Parathyroid adenoma (tissue), 2 donors: ENCODE measurements at regions not wholly inside any gene's neighbourhood (a gene's known extent, or its start where the extent isn't known, plus 50 kb on each side); places are given as distances from the start of the nearest gene placed in this dataset.
"Not testable (repeated sequence)": the region's sequence is repeated elsewhere in the genome, so short reads cannot be mapped to it uniquely, and the experiment has no call there.

Experiments
- H2AFZ ChIP-seq: fragments of 300-600 bp; sonication (generic); one replicate; pipeline ENCODE4 v1.7.0; 2017; ENCODE audit warnings: antibody characterized with exemption, mild to moderate bottlenecking
- H3K27ac ChIP-seq: fragments of 300-600 bp; sonication (generic); one replicate; pipeline ENCODE4 v1.7.0; 2017
- H3K27me3 ChIP-seq: fragments of 300-600 bp; sonication (generic); one replicate; pipeline ENCODE4 v1.7.0; 2017; ENCODE audit warnings: low read length; ENCODE audit not compliant: control insufficient read depth, insufficient read depth
- H3K36me3 ChIP-seq: fragments of 300-600 bp; sonication (generic); one replicate; pipeline ENCODE4 v1.7.0; 2017; ENCODE audit warnings: low read length; ENCODE audit not compliant: control insufficient read depth, insufficient read depth
- H3K4me1 ChIP-seq: fragments of 300-600 bp; sonication (generic); one replicate; pipeline ENCODE4 v1.7.0; 2017; ENCODE audit warnings: control low read depth
- H3K4me2 ChIP-seq: fragments of 300-600 bp; sonication (generic); one replicate; pipeline ENCODE4 v1.7.0; 2017; ENCODE audit warnings: low read length
- H3K4me3 ChIP-seq: fragments of 300-600 bp; sonication (generic); one replicate; pipeline ENCODE4 v1.7.0; 2017; ENCODE audit warnings: low read depth, low read length
- H3K79me2 ChIP-seq: fragments of 300-600 bp; sonication (generic); one replicate; pipeline ENCODE4 v1.7.0; 2017; ENCODE audit warnings: control low read depth
- H3K9ac ChIP-seq: fragments of 300-600 bp; sonication (generic); one replicate; pipeline ENCODE4 v1.7.0; 2017; ENCODE audit warnings: mild to moderate bottlenecking
- H3K9me3 ChIP-seq: fragments of 300-600 bp; sonication (generic); one replicate; pipeline ENCODE4 v1.7.0; 2017; ENCODE audit warnings: low read length; ENCODE audit not compliant: control insufficient read depth
- CTCF ChIP-seq: fragments of 300-600 bp; sonication (generic); IDR thresholded peaks from one replicate; pipeline ENCODE4 v1.7.0; 2017; ENCODE audit warnings: antibody characterized with exemption, mild to moderate bottlenecking
- donor health status: primary hyperparathyroidism.

- H3K9ac ChIP-seq, result no peak overlapping the region
- no peaks in the 10 kb centered on the region for H3K27me3 ChIP-seq
- no peaks in the 10 kb centered on the region for H3K79me2 ChIP-seq
- H3K36me3 ChIP-seq, result no peaks in the 10 kb centered on the region
- H3K4me3 ChIP-seq, result no peak overlapping the region
- no peaks in the 10 kb centered on the region for H3K4me1 ChIP-seq
- H3K27ac ChIP-seq, result no peak overlapping the region
- no peak overlapping the region for H3K4me2 ChIP-seq
- H2AFZ ChIP-seq, result no peak overlapping the region
- no peaks in the 10 kb centered on the region for H3K9me3 ChIP-seq
- TF ChIP-seq CTCF, result no peak
Observed at GRCh38 chr7:119949053-119949452, 323.9 kb upstream of the KCND2 start.

GRCh38 chr7:119950390-119951041 is 322.5 kb upstream of the KCND2 start:
- H3K9ac ChIP-seq, H3K4me2 ChIP-seq, H2AFZ ChIP-seq, H3K36me3 ChIP-seq, H3K4me3 ChIP-seq, H3K79me2 ChIP-seq, H3K4me1 ChIP-seq, H3K27me3 ChIP-seq, H3K27ac ChIP-seq, H3K9me3 ChIP-seq: not testable (repeated sequence)

GRCh38 chr7:119951614-119952013 is 321.4 kb upstream of the KCND2 start:
- H2AFZ ChIP-seq, H3K27me3 ChIP-seq, H3K9ac ChIP-seq, H3K27ac ChIP-seq, H3K79me2 ChIP-seq, H3K4me2 ChIP-seq, H3K9me3 ChIP-seq, H3K36me3 ChIP-seq, H3K4me3 ChIP-seq, H3K4me1 ChIP-seq: not testable (repeated sequence)

- H3K36me3 ChIP-seq, result no peaks in the 10 kb centered on the region
- no peak overlapping the region for H2AFZ ChIP-seq
- no peaks in the 10 kb centered on the region for H3K27me3 ChIP-seq
- no peak overlapping the region for H3K4me2 ChIP-seq
- no peak overlapping the region for H3K4me3 ChIP-seq
- H3K27ac ChIP-seq, result no peak overlapping the region
- H3K4me1 ChIP-seq, result no peaks in the 10 kb centered on the region
- H3K9ac ChIP-seq, result no peak overlapping the region
- no peaks in the 10 kb centered on the region for H3K9me3 ChIP-seq
- TF ChIP-seq CTCF, result no peak
- H3K79me2 ChIP-seq, result no peaks in the 10 kb centered on the region
Observed at GRCh38 chr7:119957335-119957734, 315.6 kb upstream of the KCND2 start.

GRCh38 chr7:119959811-119960210 is 313.2 kb upstream of the KCND2 start:
- TF ChIP-seq CTCF, result no peak
- Histone ChIP-seq H3K4me3 (no peak overlapping the region), H2AFZ (no peak overlapping the region), H3K36me3 (no peaks in the 10 kb centered on the region), H3K9ac (no peak overlapping the region), H3K4me1 (no peaks in the 10 kb centered on the region), H3K27me3 (no peaks in the 10 kb centered on the region), H3K4me2 (no peak overlapping the region), H3K9me3 (no peaks in the 10 kb centered on the region), H3K79me2 (no peaks in the 10 kb centered on the region), H3K27ac (no peak overlapping the region)

GRCh38 chr7:119963654-119964053 is 309.3 kb upstream of the KCND2 start:
- no peak overlapping the region for H3K27ac ChIP-seq
- no peaks in the 10 kb centered on the region for H3K9me3 ChIP-seq
- no peaks in the 10 kb centered on the region for H3K4me1 ChIP-seq
- H2AFZ ChIP-seq, result no peak overlapping the region
- no peaks in the 10 kb centered on the region for H3K79me2 ChIP-seq
- no peaks in the 10 kb centered on the region for H3K36me3 ChIP-seq
- H3K4me3 ChIP-seq, result no peak overlapping the region
- no peak overlapping the region for H3K9ac ChIP-seq
- no peak for TF ChIP-seq CTCF
- H3K27me3 ChIP-seq, result no peaks in the 10 kb centered on the region
- no peak overlapping the region for H3K4me2 ChIP-seq
